GM12873 (cell line): ENCODE measurements at regions not wholly inside any gene's neighbourhood (a gene's known extent, or its start where the extent isn't known, plus 50 kb on each side); places are given as distances from the start of the nearest gene placed in this dataset.

Experiments
- TF ChIP-seq, protein P1 (sequence below): IDR thresholded peaks from 2 replicates; pipeline ENCODE4 v1.5.1; 2012; ENCODE audit warnings: low read depth, mild to moderate bottlenecking, moderate library complexity, low read length, control low read depth; ENCODE audit not compliant: insufficient read depth; ENCODE audit errors: missing control alignments

DNA sequence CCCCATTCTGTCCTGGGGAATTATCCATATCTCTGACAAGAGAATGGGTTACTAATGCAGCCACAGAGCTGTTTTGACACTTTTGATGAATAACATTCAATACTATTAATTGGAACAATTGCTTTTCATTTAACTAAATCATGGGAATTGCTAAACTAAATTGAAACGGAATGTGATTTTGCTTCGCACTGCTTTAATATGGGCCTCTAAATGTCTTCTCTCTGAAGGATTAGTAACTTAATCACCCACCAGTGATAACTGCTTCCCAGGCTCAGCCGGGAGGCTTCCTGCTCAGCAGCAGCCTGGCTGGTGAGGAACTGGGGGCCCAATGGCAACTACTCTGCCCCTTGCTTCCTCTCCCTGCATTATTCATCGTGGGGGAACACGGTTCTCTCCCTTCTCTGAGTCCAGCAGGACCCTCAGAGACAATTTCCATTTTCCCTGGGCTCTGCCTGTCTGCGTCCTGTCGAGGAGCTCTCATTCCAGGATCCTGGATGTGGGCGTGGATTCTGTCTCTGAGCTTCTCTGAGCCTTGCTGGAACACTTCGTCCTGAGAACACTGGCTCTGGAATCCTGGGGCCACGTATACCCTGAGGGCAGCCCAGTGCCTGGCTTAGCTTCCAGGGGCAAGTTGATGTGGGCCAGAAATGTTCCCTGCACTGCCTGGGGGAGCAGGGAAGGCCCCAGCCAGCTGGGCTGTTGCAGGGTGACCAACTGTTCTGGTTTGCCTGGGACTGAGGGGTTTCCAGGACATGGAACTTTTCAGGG, 308.9 kb downstream of the DHX35 start:
- TF ChIP-seq, protein P1, sequence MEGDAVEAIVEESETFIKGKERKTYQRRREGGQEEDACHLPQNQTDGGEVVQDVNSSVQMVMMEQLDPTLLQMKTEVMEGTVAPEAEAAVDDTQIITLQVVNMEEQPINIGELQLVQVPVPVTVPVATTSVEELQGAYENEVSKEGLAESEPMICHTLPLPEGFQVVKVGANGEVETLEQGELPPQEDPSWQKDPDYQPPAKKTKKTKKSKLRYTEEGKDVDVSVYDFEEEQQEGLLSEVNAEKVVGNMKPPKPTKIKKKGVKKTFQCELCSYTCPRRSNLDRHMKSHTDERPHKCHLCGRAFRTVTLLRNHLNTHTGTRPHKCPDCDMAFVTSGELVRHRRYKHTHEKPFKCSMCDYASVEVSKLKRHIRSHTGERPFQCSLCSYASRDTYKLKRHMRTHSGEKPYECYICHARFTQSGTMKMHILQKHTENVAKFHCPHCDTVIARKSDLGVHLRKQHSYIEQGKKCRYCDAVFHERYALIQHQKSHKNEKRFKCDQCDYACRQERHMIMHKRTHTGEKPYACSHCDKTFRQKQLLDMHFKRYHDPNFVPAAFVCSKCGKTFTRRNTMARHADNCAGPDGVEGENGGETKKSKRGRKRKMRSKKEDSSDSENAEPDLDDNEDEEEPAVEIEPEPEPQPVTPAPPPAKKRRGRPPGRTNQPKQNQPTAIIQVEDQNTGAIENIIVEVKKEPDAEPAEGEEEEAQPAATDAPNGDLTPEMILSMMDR: no peak

DNA sequence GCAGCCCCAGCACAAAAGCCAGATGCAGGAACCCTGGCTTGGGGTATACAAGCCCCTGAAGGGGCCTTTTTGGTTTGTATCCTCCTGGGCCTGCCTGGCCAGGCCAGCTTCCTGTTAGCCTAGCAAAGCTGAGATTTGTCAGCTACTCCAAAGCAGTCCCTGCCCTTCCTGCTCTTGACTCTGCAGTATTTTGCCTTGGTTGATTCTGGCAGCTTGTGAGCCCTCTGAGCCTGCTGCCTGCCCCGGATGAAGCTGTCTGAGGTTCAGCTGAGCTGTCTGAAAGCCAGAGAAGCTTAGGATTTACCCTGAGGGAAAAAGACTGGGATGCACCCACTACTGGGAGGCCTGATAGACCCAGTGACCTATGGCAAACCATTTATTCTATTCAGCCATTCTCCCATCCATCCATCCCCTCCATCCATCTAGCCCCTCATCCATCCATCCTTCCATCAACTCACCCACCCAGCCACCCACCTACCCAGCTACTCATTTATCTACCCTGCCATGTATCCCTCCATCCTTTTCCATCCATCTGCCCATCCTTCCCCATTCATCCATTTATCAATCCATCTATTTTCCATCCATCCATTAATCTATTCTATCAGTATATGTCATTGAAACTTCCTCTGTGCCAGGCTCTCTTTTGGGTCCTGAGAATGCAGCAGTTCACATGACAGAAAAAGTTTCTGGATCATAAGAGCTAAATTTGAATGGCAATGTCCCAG, 307.5 kb downstream of the DHX35 start:
- TF ChIP-seq, protein P1: no peak

DNA sequence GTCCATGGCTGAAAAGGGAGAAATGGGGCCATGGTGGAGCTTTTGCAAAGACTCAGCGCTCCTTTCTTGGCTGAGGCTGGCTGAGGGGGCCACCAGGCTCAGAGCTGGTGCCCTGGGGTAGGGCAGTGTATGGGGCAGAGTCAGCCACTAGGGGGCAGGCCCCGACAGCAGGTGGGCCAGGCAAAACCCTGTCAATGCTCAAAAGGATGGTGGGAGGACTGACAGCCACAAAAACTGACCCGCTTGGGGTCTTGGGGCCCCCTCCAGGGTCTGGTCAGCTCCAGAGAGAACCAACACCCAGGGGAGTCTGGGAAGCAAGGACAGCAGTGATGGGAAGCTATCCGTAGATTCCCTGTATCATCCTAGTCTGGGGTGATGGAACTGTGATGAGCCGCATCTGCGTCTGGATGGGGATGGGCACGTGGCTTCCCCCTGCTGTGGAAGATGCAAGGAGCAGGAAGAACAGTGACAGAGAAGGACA, 306.9 kb downstream of the DHX35 start:
- TF ChIP-seq, protein P1: peak; percentile 93

DNA sequence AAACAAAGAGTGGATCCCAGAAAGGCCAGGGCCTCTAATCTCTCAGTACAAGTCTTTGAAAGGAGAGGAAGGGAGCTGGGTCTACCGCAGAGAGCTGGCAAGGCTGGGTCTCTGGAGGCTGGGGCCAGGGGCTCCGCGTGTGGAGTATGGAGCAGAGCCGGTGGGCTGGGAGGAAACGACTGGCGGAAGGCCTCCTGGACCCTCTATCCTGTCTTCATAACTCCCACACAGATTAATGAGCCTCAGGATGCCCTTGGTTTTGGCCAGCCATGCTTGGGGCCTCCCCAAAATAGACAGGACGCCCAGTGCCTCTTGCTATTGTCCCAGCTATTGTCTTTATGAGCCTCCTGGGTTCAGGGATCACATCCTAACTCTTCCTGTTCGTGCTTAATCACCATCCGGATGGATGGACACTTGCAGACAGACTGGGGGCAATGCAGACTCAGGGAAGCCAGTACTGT, 306.4 kb downstream of the DHX35 start:
- TF ChIP-seq, protein P1: no peak

DNA sequence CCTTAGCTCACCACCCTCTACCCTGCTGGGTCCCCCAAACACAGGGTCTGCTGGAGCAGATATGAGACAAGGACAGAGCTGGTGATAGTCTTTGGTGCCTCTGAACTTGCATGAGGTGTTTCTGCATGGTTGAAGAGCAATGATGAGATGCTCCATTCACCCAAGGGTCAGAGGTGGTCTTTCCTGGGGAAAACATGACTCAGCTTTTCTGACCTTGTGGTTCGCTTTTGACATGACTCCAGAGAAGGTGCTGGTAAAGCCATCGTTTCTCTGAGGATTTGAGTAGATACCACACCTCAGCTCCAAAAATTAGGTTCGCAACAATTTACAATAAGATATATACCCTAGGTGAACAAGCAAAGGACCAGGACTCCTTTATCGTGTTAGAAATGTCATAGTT, 304.8 kb downstream of the DHX35 start:
- TF ChIP-seq, protein P1: no peak

DNA sequence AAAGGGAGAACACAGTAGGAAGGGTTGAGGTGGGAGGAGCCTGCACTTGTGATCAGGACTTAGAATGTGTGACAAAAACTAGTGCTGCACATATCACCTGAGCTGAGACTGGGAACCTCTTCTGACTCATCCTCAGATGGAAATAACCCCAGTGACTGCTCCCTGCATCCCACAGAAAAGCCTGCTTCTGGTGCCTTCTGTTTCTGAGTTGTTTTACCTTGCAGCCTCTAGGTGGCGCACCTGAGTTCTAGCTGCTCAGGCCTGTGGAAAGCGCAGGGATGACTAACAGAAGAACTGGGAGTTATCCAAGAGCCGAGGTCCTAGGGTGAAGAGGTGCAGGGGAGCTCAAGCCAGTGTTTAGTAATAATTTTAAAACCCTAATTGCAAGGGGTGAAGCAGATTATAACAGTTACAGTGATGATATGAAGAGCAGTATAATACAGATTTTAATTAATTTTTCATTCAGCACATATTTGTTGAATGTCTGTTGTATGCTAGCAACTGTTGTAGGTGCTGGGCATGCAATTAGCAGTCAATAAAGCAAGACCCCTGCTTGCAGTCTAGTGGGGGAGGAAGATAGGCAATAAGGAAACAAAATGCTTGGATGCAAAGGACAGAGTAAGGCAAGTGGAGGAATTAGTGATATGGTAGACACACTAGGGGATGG, 302.5 kb downstream of the DHX35 start:
- TF ChIP-seq, protein P1: peak; percentile 91

DNA sequence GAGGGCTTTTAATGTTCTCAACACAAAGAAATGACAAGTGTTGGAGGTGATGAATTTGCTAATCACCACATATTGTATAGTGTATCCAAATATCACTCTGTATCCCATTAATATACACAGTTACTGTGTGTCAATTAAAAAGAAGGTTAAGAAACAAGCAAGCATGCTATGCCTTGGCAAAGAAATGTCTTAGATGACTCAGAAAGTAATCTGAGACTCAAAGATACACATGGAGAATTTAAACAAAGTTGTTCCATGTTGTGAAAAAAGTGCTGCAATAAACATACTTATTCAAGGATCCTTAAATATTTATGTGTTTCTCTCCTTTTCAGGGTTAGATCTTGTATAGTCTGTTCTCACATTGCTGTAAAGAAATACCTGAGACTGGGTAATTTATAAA, 300.9 kb downstream of the DHX35 start:
- TF ChIP-seq, protein P1: no peak
